ENCODE measurements at regions not wholly inside any gene's neighbourhood (a gene's known extent, or its start where the extent isn't known, plus 50 kb on each side); places are given as distances from the start of the nearest gene placed in this dataset.

DNA sequence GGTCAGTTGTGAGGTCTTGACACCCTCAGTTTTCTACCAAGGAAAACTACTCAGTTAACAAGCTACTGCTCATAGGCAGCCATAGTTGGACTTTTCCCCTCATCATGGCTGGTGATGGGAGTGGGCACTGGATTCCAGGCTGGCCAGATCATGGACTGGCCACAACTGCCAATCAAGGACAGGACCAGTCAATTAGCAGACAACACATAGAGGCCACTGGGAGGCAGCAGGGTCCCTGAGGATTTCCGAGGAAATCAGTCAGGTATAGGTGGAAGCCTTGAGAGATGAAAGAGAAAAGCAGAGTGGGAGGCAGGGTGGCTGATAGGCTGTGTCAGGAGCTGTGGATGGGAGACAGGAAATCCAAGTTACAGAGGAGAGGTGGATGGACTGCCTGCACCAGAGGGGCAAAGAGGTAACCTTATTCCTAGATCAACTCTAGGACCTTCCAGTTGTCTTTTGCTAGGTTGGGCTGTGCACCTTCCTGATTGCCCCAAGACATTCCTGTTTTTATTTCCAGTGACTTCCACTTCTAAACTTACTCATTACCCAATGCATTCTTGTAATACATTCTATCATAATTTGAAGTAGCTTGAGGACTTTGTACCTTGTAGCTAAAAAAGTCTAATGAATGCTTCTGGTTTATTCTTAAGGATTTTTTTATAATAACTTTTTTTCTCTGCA is 361.8 kb downstream of the KCNRG start:
- TF ChIP-seq, protein P1, sequence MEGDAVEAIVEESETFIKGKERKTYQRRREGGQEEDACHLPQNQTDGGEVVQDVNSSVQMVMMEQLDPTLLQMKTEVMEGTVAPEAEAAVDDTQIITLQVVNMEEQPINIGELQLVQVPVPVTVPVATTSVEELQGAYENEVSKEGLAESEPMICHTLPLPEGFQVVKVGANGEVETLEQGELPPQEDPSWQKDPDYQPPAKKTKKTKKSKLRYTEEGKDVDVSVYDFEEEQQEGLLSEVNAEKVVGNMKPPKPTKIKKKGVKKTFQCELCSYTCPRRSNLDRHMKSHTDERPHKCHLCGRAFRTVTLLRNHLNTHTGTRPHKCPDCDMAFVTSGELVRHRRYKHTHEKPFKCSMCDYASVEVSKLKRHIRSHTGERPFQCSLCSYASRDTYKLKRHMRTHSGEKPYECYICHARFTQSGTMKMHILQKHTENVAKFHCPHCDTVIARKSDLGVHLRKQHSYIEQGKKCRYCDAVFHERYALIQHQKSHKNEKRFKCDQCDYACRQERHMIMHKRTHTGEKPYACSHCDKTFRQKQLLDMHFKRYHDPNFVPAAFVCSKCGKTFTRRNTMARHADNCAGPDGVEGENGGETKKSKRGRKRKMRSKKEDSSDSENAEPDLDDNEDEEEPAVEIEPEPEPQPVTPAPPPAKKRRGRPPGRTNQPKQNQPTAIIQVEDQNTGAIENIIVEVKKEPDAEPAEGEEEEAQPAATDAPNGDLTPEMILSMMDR (conservative IDR thresholded peaks at IDR 0.05) = no peak; the same call in 1 of the 2 replicates
- H3K27ac ChIP-seq = no peak overlapping the region

DNA sequence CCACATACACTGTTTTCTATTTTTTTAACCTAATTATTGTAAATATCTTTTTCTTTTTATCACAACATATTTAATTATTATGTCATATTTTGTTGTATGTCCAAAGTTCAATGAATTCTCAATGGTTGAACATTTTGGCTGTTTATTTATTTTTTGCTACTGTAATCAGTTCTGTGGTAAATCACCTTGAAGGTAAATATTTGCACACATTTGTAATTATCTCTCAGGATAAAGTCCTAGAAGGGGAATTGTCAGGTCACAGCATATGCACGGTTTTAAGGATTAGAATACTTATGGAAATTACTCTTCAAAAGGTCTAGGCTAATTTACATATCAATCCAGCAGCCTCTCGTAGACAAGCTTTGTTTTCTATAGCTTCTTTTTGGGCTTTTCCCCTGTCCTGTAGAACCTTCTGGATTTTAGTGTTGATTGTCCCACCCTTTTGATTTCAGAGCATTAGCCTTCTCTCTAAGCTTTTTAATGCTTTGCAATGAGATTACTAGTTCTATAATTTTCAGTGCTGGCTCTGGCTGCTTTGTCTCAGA is 362.6 kb downstream of the KCNRG start:
- TF ChIP-seq, protein P1 (conservative IDR thresholded peaks at IDR 0.05) = no peak
- no peak overlapping the region for H3K27ac ChIP-seq

DNA sequence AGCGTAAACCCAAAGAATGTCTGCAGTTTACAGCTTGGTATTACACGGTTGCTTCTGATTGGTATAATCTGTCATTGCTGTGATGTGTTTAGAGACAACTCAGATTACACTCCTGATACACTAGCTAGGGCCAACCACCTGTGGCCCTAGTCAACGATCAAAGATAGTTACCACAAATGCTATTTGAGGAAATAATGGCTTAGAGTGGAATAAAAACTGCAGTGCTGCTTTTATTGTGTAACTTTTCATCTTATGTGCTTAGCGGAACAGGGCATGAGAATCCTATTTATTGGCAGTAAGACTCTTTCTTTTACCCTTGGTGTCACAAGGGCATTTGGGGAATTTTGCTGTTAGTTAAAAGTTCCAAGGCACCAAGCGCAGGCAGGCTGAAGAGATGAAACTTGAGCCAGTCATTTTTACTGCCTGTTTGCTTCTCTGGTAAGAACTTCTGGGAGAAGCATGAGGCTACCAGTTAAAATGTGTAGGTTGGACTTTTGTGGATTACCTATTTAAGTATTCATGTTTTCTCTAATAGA is 363.3 kb downstream of the KCNRG start:
- TF ChIP-seq, protein P1 (conservative IDR thresholded peaks at IDR 0.05) = no peak
- no peak overlapping the region for H3K27ac ChIP-seq

DNA sequence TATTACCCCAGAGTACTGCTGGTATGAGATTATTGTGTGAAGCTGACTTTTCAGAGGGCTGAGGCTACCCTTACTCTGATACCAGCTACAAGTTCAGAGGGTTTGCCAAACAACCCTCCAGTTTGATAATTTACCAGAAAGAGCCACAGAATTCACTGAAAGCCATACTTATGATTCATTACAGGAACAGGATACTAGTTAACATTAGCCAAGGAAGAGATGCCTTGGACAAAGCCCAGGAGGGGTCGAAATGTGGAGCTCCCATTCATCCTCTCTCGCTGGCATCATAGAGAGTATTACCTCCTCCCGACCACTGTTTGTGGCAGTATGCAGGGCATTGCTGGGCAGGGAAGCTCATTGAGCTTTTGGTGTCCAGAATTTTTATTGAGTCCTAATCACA is 364.3 kb downstream of the KCNRG start:
- TF ChIP-seq, protein P1 (conservative IDR thresholded peaks at IDR 0.05) = no peak
- H3K27ac ChIP-seq = no peak overlapping the region

DNA sequence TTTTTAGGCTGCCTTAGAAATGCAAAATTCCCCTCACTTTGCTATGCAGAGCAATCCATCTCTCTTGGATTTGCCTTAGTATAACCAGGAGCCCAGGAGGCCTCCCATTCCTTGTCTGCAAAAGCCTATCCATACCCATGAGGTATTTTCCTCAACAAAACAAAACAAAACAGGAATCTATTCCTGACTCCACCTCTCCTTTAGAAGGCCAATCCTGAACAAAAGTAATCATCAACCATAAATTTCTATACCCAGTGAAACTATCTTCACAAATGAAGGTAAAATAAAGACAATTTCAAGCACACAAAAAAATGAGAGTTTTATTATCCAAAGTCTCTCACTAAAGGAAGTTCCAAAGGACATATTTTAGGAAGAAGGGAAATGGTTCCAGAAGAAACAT is 365.7 kb downstream of the KCNRG start:
- TF ChIP-seq, protein P1 (conservative IDR thresholded peaks at IDR 0.05) = no peak
- H3K27ac ChIP-seq = no peak overlapping the region

DNA sequence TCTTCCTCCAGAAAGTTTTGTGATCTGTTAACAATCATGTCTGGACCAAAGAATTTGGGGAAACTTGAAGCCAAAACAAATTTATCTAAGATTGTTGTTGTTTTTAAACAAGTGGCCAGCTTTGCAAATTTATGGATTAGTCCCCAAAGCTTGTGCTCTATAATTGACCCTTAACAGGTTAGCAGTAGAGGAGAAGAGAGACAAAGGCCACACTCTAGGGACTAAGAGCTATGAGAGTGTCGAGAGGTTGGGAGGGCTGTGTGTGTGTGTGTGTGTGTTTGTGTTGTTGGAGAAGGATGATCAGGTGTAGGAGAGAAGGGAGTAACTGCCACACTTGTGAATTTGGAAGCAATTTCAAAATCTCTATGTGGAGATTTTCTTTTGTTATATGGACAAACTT is 367.3 kb downstream of the KCNRG start:
- TF ChIP-seq, protein P1 (conservative IDR thresholded peaks at IDR 0.05) = no peak

DNA sequence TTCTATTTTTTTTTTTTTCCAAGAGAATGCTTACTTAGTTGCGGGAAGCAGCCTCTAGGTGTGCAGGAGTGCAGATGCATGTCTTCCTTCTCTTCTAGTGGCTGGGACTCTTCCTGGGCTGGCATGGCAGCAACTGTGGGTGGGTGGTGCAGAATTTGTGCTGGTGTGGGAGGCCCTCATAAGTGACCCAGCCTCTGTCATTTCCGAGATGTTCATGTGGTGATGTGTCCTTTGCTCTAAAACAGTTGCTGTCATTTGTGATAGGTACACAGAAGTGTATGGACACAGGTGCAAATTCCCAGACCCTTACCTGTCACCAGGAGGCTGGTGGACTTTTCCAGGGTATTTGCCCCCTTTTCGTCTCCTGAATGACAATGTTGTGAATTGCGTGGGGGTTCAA is 367.7 kb downstream of the KCNRG start:
- H3K27ac ChIP-seq = no peak overlapping the region
- TF ChIP-seq, protein P1 (conservative IDR thresholded peaks at IDR 0.05) = no peak; the same call in 1 of the 2 replicates

More for the DNA sequence above, 367.3 kb downstream of the KCNRG start:
- H3K27ac ChIP-seq = no peak overlapping the region
